ENCODE measurements at regions not wholly inside any gene's neighbourhood (a gene's known extent, or its start where the extent isn't known, plus 50 kb on each side); places are given as distances from the start of the nearest gene placed in this dataset.
"Not testable (repeated sequence)": the region's sequence is repeated elsewhere in the genome, so short reads cannot be mapped to it uniquely, and the experiment has no call there.

DNA sequence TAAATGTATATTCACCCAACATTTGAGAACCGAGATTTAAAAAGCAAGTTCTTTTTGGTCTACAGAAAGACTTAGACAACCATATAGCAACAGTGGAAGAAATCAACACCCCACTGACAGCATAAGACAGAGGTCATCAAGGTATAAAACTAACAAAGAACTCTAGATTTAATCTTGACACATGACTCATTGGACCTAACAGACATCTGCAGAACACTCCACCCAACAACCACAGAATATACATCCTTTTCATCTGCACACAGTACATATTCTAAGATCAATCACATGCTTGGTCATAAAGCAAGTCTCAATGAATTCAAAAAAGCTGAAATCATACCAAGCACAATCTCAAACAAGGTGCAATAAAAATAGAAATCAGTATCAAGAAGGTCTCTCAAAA lies 65.8 kb downstream of the SPIN4 start:
- no peak for DNase-seq

DNA sequence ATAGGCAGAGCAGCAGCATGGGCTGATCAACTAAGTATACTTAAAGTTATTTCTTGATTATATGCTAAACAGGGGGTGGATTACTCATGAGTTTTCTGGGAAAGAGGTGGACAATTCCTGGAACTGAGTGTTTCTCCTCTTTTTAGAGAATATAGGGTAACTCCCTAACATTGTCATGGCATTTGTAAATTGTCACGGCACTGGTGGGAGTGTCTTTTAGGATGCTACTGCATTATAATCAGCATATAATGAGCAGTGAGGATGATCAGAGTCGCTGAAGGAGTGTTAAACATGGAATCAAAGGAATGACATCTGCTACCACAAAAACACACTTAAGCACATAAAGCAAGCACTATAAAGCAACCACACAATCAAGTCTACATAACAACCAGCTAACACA lies 66.5 kb downstream of the SPIN4 start:
- DNase-seq, result no peak

DNA sequence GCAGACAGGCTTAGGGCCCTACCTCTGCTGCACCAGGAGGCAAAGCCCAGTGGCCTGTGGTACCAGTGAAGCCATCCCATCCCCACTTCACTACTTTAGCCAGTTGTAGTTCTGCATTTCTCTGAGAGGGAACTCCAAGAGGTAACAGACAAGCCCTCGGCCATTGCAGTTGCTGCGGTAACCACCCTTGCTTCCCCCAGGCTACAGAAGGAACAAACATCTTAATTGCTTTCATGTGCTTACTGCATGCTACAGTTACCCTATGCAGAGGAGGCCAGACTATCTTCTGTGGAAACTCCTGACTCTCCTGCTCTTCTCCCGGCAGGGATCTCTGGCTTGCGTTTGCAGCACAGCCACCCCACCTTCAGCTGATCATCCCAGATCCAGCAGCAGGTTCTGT lies 67.8 kb downstream of the SPIN4 start:
- no peak for DNase-seq

DNA sequence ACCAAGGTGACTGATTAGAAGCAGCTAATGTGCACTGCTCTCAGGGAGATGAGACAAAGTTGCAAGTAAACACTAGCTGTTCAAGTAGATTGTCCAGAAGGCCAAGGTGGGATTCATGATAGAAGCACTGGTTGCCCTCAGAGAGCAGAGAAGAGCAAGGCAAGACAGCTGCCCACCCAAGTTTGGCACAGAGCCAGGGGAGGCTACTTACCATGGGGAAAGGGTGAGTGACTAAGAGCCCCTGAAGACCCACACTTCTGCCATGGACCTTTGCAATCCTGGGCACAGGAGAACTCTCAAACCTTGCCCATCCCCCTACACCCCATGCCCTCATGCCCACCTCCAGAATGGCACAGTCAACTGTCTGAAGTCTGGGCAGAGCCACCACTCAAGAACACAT lies 68.3 kb downstream of the SPIN4 start:
- DNase-seq, result no peak

DNA sequence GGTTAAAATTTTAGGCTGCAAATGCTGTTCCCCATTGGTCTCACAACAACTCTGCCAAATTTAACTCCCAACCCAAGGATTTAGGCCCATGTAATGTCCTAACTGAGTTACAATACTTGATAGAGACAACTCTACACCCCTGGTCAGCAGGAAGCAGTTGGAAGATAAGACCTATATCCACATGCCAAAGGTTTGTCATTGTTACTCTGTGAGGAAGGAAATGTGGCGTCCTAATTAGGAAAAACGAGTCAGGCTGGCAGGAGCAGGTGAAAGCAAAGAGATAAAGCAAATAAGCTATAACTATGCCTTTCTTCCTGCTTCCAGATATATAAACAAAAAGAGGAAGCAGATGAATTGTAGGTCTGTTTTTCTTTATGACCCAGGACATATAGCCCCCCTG lies 69.1 kb downstream of the SPIN4 start:
- DNase-seq, result no peak

DNA sequence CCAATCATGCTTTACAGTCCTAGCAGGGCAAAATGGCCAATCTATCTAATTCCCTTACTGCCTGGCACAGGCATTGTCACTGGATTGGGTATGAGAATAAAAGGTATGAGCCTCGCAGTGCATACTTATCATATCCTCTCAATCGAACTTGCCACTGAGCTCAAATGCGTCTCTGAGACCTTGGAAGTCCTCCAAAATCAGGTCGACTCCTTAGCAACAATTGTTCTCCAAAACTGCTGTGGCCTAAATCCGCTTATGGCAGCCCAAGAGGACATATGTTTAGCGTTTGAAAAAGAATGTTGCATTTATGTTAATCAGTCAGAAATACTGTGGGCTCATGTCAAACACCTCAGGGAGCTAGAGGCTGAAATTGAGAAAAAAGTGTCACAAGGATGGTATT lies 69.7 kb downstream of the SPIN4 start:
- DNase-seq, result no peak

DNA sequence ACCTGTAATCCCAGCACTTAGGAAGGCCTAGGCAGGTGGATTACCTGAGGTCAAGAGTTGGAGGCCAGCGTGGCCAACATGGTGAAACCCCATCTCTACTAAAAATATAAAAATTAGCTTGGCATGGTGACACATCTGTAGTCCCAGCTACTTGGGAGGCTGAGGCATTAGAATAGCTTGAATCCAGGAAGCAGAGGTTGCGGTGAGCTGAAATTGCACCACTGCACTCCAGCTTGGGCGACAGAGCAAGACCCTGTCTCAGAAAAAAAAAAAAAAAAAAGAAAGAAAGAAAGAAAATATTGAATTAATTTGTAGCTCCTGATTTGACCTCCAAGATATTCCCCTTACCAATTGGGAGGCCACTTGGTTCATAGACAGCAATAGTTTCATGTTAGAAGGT lies 73.7 kb downstream of the SPIN4 start:
- not testable (repeated sequence) for DNase-seq

DNA sequence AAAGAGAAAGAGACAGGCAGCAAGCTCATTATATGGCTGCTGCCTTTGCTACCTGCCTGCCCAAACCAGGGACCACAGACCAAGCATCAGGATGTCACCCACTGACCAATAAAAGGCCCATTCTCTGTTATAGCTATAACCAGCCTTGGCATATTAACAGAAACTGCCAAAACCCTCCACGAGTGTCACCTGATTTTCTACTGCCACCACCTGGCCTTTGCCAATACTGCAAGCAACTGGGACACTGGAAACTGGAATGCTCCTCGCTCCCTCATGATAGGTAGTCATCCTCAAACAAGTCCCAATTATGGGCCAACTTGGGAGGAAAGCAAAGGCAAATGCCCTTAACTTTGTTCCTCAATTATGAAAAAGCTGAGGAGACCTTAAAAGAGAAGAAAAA lies 76.0 kb downstream of the SPIN4 start:
- peak; percentile 15 for DNase-seq

DNA sequence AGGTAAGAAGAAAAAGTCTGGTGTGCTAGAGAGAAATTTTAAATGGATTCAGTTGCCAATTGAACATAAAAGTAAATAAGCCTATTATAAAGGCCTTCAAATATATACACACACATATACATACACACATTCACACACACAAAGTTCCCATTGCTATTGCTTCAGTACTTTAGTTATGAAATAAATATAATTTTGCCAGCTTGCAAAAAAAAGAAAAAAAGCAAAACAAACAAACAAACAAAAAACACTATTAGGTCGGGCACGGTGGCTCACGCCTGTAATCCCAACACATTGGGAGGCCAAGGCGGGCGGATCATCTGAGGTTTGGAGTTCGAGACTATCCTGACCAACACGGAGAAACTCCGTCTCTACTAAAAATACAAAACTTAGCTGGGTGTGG lies 80.3 kb downstream of the SPIN4 start:
- DNase-seq, result no peak

DNA sequence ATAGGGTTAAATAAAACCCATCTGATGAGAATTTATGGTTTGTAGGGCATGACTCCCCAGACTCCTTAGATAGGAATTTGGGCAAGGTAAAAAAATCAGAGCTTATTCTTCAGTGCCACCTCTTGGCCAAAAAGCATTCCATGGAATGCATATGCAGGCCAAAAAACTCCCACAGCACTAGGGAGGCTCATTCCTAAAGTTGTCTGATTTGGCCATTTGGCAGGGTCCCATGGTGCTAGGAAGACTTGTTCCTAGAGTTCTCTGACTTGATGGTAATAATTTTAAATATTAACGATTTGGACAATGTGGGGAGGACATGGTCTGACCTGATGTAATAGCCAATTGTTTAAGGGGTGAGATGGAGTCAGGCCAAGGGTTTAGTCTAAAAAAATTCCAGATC lies 93.0 kb downstream of the SPIN4 start:
- DNase-seq, result no peak

DNA sequence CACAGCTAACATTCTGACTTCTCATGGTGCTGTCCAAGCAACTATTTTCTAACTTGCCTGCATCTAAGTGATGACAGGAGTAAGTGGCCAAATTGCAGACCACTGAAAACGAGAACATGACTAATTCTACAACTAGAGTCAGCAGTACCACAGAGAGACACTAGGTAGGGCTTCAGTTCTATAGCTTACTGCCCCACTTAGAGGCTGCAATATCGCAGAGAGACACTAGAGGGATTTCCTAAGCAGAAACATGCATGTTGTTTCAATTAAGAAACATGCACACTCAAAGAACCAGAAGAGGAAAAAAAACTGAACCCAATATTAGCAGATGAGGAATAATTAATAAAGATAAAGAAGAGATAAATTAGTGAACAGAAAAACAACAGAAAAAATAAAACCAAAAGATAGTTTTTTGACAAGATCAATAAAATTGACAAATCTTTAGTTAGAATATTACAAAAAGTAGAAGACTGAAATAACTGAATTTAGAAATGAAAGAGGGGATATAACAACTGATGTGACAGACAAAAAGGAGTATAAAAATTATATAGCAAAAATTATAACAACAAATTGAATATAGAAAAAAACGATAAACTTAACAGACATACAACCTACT lies 100.8 kb downstream of the SPIN4 start:
- DNase-seq, result peak; percentile 67

DNA sequence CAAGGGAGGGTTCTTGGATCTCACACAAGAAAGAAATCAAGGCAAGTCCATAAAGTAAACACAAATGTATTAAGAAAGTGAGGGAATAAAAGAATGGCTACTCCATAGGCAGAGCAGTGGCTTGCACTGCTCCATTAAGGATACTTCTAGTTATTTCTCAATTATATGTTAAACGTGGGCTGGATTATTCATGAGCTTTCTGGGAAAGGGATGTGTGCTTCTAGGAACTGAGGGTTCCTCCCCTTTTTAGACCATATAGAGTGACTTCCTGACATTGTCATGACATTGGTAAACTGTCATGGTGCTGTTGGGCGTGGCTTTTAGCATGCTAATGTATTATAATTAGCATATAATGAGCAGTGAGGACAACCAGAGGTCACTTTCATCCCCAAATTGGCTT lies 108.4 kb downstream of the SPIN4 start:
- DNase-seq, result not testable (repeated sequence)

DNA sequence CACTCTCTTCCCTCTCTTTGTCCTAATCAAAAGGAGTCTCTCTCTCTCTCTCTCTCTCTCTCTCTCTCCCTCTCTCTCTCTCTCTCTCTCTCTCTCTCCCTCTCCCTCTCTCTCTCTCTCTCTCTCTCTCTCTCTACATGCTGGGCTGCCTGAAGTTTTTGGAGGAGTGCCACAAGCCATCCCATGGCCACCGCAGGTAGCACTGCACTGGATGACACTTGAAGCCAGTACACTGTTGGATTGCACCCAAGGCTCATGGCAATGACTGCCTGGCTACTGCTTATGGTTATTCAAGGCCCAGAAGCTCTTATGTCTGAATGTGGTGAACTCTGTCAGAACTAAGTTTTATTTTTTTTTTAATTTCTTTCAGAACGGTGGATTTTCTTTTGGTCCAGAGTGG lies 115.2 kb downstream of the SPIN4 start:
- not testable (repeated sequence) for DNase-seq

DNA sequence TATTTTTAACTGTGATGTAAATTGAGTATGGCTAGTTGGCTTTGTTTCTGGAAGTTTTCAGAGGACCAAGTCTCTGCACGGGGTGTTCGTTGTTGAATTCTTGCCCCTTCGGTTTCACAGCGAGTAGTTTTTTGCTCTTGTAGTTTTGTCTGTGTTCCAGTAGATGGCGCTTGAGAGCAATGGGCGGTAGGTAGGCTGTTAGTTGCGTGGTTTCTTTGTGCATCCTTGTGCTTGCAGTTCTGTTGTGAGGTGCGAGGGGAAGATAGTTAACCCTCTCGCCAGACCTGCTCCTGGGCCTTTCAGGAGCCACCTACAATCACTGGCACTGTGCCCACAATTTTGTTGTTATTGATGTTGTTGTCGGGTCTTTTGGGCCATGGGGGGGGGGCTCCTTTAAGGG lies 118.1 kb downstream of the SPIN4 start:
- not testable (repeated sequence) for DNase-seq

DNA sequence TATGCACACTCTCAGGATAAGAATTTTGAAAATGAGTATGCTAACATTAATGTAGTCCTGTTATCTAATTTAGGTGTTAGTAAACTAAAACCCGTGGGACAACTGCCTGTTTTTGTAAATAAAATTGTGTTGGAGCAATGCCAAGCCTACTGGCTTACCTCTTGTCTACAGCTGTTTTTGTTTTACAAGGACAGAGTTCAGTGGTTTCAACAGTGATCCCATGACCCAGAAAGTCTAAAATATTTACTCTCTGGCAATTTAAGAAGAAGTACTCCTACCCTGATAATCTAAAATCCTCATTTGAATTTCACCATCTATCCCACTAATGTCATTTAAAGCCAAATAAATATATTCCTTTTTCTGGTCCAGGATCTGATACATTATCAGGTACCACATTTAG lies 132.9 kb downstream of the SPIN4 start:
- not testable (repeated sequence) for DNase-seq

DNA sequence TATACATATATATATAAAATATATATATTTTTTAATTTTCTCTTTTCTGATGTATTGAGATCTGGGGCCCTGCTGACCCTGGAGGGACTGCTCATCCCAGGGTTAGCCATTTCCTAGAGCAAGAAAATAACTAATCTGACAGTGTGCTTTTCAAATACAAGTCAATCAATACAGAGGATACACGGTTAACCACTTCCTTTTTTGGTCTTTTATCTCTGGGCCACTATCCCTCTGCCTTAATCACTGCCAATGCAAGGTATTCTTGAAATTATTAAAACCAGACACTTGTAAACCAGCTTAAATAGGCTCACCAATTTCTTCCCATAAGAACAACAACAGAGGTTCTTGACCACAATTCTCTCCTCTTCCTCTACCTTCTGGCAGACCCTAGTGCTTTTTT lies 133.6 kb downstream of the SPIN4 start:
- not testable (repeated sequence) for DNase-seq

DNA sequence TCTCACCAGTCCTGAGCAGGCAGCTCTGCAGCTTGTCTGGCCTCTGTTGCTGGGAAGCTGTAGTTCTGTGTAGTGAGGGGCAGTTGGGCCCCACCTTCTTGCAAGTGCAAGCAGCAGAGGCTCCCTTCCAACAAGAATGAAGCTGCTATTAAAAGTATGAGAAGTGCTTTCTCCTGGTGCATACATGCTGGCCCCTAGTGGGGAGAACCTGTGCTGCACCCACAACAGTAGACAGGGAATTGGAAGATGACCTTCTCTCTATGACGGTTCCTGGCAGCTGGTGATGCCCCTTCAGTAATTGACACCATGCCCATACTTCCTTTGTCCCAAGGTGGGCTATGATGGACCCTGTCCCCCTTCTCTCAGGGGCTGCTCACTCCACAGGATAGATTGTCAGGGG lies 141.5 kb downstream of the SPIN4 start:
- DNase-seq, result not testable (repeated sequence)

DNA sequence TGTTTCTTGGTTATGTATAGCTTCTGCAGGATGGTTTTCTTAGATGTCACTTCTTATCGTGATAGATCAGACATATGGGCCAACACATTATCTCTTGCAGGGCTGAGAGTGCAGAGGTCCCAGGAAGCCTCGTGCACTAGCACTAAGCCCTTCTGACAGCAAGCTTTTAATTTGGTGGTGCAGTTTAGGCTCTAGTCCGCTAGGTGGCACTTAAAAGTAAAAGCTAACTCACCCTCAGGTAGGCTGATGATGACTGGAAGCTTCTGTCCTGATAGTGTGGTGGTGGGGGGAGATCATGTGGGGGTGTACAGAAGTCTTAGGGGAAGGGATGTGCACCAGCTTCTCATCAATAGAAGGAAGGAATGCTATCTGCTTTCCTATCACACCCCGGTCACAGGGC lies 142.0 kb downstream of the SPIN4 start:
- not testable (repeated sequence) for DNase-seq

DNA sequence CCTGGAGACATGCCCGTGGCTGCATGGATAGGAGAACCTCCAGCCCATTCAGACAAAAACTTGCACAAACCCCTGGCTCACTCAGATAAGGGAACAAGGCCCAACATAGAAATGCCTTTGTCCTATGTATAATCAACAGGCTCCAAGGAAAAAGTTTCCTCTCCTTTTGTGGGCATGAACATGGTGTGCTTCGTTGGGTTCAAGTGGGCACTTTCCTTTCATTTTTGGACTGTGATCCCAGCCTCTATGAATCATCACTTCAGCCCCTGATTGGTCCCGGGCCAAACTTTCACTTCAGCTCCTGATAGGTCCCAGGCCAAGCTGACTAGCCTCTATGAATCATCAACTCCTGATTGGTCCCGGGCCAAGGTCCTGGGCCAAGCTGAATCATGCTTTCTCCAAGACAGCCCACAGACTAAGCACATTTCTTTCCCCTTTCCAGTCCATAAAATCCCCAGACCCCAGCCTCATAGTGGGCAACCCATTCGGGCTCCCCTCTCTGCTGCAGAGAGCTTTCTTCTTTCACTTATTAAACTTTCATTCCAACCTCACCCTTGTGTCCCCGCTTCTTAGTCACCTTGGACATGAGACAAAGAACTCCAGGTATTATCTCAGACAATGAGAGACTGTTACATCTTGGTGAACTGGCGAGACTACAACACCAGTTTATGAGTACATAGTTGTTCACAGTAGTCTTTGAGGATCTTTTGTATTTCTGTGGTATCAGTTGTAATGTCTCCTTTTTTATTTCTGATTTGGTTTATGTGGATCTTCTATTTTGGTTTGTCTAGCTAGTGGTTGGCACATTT lies 146.7 kb downstream of the SPIN4 start:
- not testable (repeated sequence) for DNase-seq

DNA sequence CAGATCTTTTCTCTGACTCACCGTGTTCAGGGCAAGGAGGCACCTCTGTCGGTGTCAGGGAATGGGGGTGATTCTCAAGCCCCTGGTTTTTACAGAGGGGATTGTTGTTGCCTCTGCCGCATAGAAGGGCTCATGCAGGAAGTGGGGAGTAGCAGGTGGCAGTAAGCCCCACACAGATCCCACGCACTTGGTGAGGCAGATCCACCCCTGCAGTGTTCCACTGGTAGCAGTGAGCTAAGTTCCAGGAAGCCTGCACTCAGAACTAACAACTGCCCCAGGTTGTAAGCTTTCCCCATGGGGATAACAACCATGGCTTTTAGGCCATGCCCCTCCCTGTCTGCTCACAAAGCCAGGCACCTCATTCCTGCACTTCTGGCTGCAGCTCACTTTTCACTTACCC lies 149.1 kb downstream of the SPIN4 start:
- not testable (repeated sequence) for DNase-seq

DNA sequence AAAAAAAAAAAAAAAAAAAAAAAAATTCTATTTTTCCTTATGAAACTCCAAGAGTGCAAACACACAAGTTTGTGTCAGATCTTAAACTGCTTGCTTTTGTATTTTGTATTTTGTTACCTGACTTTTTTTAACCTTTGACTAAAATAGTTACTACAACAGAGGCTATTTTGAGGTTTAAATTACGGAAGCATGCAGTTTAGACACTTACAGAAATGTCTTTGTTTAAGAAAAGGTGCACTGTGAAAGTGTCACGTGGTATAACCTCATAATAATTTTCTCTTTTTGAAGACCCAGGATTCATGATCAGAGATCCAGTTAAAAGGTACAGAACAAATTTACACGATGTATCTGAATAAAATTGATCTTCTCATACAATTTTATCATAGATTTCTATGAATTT lies 152.4 kb downstream of the SPIN4 start:
- not testable (repeated sequence) for DNase-seq

DNA sequence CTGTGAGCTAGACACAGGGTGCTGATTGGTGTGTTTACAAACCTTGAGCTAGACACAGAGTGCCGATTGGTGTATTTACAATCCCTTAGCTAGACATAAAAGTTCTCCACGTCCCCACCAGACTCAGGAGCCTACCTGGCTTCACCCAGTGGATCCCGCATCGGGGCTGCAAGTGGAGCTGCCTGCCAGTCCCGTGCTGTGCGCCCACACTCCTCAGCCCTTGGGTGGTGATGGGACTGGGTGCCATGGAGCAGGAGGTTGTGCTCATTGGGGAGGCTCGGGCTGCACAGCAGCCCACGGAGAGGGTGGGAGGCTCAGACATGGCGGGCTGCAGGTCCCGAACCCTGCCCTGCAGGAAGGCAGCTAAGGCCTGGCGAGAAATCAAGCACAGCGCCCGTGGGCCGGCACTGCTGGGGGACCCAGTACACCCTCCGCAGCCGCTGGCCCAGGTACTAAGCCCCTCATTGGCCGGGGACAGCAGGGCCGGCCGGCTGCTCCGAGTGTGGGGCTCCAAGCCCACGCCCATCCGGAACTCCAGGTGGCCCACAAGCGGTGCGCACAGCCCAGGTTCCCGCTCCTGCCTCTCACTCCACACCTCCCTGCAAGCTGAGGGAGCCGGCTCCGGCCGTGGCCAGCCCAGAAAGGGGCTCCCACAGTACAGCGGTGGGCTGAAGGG lies 158.6 kb downstream of the SPIN4 start:
- not testable (repeated sequence) for DNase-seq

DNA sequence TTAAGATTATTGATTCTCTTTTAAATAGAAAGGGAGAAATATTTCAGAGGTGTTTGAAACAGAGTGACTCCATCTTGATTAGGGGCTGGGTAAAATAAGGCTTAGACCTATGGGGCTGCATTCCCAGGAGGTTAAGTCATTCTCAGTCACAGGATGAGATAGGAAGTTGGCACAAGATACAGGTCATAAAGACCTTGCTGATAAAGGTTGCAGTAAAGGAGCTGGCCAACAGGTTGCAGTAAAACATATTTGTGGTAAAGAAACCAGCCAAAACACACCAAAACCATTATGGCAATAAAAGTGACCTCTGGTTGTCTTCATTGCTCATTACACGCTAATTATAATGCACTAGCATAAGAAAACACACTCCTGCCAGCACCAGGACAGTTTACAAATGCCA lies 165.0 kb downstream of the SPIN4 start:
- peak; percentile 1 for DNase-seq

DNA sequence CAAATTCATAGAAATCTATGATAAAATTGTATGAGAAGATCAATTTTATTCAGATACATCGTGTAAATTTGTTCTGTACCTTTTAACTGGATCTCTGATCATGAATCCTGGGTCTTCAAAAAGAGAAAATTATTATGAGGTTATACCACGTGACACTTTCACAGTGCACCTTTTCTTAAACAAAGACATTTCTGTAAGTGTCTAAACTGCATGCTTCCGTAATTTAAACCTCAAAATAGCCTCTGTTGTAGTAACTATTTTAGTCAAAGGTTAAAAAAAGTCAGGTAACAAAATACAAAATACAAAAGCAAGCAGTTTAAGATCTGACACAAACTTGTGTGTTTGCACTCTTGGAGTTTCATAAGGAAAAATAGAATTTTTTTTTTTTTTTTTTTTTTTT lies 171.3 kb downstream of the SPIN4 start:
- not testable (repeated sequence) for DNase-seq

Data from RPMI8226 (cell line).